Fibroblast of the aortic adventitia (primary cell): ENCODE measurements at regions not wholly inside any gene's neighbourhood (a gene's known extent, or its start where the extent isn't known, plus 50 kb on each side); places are given as distances from the start of the nearest gene placed in this dataset.

Experiments used
- DNase-seq: peaks from one replicate; pipeline ENCODE4 v3.0.0-alpha.2; 2010; ENCODE audit warnings: low read depth
- H3K4me3 ChIP-seq: 2 replicates; pipeline ENCODE4 v1.5.1; 2011; ENCODE audit warnings: low read depth, mild to moderate bottlenecking, control low read depth, low read length, moderate library complexity
- TF ChIP-seq, protein P1 (sequence below): IDR thresholded peaks from 2 replicates; pipeline ENCODE4 v1.5.1; 2011; ENCODE audit warnings: mild to moderate bottlenecking, low read length, control low read depth, inconsistent platforms; ENCODE audit not compliant: insufficient read depth

DNA sequence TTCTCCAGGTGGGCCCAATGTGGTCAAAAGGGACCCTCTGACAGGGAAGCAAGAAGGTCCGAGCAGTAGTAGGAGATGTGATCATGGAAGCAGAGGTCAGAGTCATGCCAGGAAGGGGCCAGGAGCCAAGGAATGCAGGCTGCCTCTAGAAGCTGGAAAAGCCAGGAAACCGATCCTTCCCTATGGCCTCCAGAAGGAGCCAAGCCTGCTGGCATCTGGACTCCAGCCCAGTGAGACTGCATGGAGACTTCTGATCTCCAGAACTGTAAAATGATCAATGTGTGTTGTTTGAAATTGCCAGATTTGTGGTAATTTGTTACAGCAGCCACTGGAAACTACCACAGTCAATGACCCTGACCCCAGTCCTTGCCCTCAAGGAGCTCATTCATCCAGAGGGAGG lies 56.8 kb upstream of the SPATA12 start:
- no peak overlapping the region for H3K4me3 ChIP-seq
- TF ChIP-seq, protein P1, sequence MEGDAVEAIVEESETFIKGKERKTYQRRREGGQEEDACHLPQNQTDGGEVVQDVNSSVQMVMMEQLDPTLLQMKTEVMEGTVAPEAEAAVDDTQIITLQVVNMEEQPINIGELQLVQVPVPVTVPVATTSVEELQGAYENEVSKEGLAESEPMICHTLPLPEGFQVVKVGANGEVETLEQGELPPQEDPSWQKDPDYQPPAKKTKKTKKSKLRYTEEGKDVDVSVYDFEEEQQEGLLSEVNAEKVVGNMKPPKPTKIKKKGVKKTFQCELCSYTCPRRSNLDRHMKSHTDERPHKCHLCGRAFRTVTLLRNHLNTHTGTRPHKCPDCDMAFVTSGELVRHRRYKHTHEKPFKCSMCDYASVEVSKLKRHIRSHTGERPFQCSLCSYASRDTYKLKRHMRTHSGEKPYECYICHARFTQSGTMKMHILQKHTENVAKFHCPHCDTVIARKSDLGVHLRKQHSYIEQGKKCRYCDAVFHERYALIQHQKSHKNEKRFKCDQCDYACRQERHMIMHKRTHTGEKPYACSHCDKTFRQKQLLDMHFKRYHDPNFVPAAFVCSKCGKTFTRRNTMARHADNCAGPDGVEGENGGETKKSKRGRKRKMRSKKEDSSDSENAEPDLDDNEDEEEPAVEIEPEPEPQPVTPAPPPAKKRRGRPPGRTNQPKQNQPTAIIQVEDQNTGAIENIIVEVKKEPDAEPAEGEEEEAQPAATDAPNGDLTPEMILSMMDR, result no peak
- DNase-seq, result no peak

DNA sequence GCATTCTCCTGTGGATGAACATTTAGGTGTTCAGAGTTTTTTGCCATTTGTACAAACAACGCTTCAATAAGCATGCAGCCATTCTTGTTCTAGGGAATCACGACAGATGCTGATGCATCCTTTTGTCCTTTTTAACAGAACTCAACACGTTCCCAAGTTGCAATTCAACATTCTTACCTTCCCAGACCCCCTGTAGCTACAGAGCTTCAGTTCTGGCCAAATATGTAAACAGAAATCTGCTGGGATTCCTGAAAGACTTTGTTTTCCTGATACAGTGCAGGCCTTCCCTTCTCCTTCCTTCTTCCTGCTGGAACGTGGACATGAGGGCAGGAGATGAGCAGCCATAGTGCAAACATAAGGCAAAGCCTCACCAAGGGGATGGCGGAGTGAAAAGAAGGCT lies 59.1 kb upstream of the SPATA12 start:
- TF ChIP-seq, protein P1, result no peak
- DNase-seq, result no peak
- no peak overlapping the region for H3K4me3 ChIP-seq

DNA sequence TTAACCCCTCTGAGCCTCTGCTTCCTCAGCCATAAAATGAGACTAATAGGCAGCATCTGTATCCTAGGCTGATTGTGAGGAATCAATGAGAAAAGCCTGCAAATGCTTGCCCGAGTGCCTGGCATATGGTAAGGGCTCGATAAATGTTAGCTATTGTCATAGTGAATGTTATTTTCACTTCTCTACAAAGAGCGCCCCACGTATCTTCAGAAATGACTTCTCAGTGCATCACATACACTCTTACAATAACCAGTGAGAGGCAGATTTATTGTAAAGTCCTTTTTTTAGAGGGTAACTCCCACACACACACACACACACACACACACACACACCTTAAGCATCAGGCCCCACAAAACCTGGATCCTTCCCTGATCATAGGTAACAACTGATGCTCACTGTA lies 60.5 kb upstream of the SPATA12 start:
- TF ChIP-seq, protein P1, result no peak

DNA sequence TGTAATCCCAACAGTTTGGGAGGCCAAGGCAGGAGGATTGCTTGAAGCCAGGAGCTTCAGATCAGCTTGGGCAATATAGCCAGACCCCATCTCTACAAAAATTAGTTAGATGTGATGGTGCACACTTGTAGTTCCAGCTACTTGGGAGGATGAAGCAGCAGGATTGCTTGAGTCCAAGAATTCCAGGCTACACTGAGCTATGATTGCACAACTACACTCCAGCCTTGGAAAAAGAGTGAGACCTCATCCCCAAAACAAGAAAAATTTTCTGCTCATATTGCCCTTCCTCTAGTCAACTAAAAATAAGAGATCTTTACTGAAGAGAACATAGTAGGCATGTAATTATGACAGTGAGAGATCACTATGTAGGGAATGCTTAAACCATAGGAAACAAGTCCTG lies 60.9 kb upstream of the SPATA12 start:
- H3K4me3 ChIP-seq, result no peak overlapping the region
- TF ChIP-seq, protein P1, result no peak
- DNase-seq, result peak; percentile 57

More for the DNA sequence above, 60.5 kb upstream of the SPATA12 start:
- no peak for DNase-seq
- no peak overlapping the region for H3K4me3 ChIP-seq

DNA sequence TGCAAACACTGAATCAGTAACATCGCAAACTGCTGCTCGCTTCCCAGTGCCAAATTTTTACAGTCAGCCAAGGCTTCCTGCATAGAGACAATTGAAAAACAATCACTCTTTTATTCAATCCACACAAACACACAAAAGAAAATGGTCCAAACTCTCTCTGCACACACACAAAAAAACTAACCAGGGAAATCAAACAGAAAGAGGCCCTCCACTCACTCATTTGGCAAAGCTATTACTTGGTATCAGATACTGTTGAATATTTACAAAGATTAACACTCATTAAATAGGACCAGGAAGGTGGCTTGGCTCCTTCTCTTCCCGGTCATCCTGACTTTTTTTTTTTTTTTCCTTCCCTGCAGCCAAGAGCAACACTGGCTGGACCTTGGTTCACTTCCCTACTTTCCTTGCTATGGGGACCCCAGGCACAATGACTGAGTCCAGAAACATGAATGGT lies 62.4 kb upstream of the SPATA12 start:
- TF ChIP-seq, protein P1, result no peak
- H3K4me3 ChIP-seq, result no peak overlapping the region

DNA sequence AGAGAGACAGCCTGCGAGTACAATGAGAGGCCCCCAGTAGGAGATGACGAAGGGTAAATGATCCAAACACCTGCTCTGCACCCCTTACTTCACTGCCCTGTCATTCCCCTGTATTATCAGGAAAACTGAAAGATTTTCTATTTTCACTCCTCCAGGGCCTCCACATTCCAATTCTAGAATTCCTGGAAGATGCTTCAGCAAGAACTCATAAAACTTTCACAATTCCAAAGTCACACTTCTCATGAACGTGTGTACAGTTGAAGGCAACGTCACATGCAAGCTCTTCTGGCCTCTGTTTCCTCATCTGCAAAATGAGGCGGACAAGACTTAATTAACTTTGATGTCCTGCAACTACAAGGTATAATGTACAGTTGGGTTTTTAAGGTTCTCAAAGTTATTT lies 62.8 kb upstream of the SPATA12 start:
- DNase-seq, result peak; percentile 86
- H3K4me3 ChIP-seq, result no peak overlapping the region
- TF ChIP-seq, protein P1, result no peak

More for the DNA sequence above, 62.4 kb upstream of the SPATA12 start:
- DNase-seq, result no peak

DNA sequence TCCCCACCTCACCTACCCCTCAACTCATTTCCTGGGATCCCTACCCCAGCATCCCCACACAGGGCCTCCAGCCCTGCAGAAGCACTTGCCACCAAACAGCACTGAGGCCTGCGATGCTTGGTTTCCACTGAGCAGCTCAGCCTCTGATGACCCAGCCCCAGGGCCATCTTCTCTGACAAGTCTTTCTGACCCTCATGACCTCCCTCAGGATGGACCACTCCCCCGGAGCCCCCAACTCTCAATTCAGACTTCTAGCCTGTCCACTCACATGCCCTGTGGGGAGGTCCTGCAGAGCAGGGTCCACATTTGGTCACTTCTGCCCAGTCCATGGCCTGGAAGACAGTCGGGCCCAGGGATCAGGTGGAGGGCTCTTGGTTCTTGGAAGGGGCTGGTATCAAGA lies 63.4 kb upstream of the SPATA12 start:
- TF ChIP-seq, protein P1, result no peak
- no peak overlapping the region for H3K4me3 ChIP-seq
- no peak for DNase-seq
